ENCODE measurements at regions not wholly inside any gene's neighbourhood (a gene's known extent, or its start where the extent isn't known, plus 50 kb on each side); places are given as distances from the start of the nearest gene placed in this dataset.
"Not testable (repeated sequence)": the region's sequence is repeated elsewhere in the genome, so short reads cannot be mapped to it uniquely, and the experiment has no call there.

DNA sequence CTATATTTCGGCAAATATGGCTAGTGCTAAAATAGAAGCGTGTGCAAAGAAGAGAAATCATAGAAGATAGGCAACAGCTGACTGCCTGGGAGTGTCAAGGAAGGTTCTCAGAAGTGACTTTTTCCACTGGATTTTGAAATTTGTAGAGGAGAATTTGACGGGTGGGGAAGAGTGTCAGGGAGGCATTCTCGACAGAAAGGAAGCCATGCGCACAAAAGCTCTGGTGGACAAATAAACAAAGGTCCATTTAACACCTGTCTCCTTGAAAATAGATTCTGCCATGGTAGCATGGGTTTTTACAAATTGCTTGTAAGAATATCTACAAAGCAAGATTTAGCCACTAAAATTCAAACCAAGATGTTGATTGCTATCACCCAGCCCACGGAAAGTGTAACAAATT, 1081.5 kb downstream of the GALC start:
- no peak for DNase-seq (ENCODE audit: low read depth, low spot score)
- TF ChIP-seq, protein P1, sequence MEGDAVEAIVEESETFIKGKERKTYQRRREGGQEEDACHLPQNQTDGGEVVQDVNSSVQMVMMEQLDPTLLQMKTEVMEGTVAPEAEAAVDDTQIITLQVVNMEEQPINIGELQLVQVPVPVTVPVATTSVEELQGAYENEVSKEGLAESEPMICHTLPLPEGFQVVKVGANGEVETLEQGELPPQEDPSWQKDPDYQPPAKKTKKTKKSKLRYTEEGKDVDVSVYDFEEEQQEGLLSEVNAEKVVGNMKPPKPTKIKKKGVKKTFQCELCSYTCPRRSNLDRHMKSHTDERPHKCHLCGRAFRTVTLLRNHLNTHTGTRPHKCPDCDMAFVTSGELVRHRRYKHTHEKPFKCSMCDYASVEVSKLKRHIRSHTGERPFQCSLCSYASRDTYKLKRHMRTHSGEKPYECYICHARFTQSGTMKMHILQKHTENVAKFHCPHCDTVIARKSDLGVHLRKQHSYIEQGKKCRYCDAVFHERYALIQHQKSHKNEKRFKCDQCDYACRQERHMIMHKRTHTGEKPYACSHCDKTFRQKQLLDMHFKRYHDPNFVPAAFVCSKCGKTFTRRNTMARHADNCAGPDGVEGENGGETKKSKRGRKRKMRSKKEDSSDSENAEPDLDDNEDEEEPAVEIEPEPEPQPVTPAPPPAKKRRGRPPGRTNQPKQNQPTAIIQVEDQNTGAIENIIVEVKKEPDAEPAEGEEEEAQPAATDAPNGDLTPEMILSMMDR (IDR thresholded peaks at IDR 0.05; ENCODE audit: insufficient read depth, low read length, missing control alignments): no peak
- ChIA-PET POLR2A (no interaction called here), CTCF (no interaction called here)
- H3K4me3 ChIP-seq (ENCODE audit: low read depth, low read length): no peak overlapping the region

- POLR2A ChIA-PET; H3K4me3 ChIP-seq (ENCODE audit: low read depth, low read length); DNase-seq (ENCODE audit: low read depth, low spot score): not testable (repeated sequence)
- CTCF ChIA-PET: interaction anchor here (1.1 to 1.6 kb wide), 3 partner anchors 9 to 442 kb away, joined by 3 to 4 read pairs (median 4); no protein-coding TSS in a partner anchor
Measured at GRCh38 chr14:86905386-86905926, 1087.5 kb downstream of the GALC start.

GRCh38 chr14:86902176-86902950, 1090.6 kb downstream of the GALC start:
- ChIA-PET POLR2A (no interaction called here), CTCF (interaction anchor here (1.3 to 2.9 kb wide), 3 partner anchors 244 to 441 kb away, joined by 3 to 10 read pairs (median 8); no protein-coding TSS in a partner anchor)
- TF ChIP-seq, protein P1 (IDR thresholded peaks at IDR 0.05; ENCODE audit: insufficient read depth, low read length, missing control alignments): no peak
- no peak for DNase-seq (ENCODE audit: low read depth, low spot score)
- no peak overlapping the region for H3K4me3 ChIP-seq (ENCODE audit: low read depth, low read length)

DNA sequence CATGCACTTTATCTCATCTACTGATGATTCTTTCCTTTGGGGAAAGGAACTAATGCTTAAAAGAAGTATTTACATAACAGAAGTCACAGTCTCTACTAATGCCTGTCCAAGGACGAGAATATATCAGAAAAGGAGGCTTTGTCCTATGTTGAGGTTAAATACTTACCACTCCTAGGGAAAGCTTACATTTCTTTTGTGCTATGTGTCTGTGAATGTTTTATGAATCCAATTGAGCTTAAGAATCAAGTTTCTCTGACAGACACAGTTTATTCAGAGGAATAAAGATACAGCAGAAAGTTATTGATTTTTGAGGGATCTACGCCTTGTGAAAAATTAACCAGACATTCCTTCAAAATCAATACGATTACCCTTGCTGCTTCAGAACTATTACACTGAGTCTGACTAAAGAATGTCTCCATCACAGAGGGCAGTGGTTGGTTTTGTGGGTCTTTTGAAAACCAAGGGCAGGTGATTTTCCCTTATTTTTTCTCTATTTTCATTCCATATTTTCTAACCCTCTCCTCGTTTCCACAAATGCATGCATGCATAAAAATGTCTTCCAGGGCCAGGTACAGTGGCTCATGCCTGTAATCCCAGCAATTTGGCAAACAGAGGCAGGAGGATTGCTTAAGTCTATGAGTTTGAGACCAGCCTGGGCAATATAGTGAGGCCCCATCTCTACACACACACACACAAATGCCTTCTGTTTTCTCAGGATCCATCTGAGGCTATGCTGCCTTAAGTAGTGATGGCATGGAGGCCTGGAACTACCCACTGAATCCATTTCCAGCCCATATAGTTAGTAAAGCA, 1095.1 kb downstream of the GALC start:
- ChIA-PET CTCF (interaction anchor here (1.0 kb wide), 1 partner anchor 38 kb away, joined by 3 read pairs; no protein-coding TSS in a partner anchor), POLR2A (no interaction called here)
- H3K4me3 ChIP-seq (ENCODE audit: low read depth, low read length): no peak overlapping the region
- DNase-seq (ENCODE audit: low read depth, low spot score): no peak
- TF ChIP-seq, protein P1 (IDR thresholded peaks at IDR 0.05; ENCODE audit: insufficient read depth, low read length, missing control alignments): no peak

DNA sequence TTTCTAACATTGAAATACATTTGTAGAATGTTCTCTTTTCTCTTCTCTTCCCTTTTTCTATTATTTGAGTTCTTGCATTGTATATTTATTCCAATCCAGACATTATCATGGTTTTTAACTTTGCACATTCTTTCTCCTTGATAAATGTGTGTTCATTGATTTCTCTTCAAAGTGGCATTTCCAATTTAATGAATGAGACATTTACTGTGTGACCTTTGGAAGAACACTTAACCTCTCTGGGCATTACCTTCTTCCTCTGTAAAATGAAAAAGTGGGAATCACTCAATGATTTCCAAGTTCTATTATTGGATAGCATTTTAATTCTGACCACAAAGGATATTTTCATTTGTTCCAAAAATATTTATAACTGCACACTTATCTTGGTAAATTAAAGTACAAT, 1095.8 kb downstream of the GALC start:
- no peak overlapping the region for H3K4me3 ChIP-seq (ENCODE audit: low read depth, low read length)
- no peak for DNase-seq (ENCODE audit: low read depth, low spot score)
- POLR2A ChIA-PET: no interaction called here
- TF ChIP-seq, protein P1 (IDR thresholded peaks at IDR 0.05; ENCODE audit: insufficient read depth, low read length, missing control alignments): no peak
- CTCF ChIA-PET: interaction anchor here (0.9 kb wide), 1 partner anchor 11 kb away, joined by 3 read pairs; no protein-coding TSS in a partner anchor

DNA sequence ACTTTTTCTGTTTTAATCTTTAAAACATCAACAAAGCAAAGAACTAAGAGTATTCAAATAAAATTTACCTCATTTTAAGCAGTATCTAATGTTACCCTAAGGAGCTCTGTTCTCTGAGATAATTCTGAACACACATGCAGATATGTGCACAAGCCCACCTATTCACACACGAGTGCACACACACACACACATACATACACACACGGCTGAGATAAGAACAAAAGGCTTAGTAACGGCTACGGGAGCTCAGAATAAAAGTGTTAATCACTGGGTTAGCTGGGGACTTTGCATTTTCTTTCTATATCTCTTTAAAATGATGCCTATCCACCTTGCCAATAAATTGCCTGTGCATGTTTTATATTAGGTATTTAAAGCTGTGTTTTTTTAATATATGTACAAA, 1096.3 kb downstream of the GALC start:
- CTCF ChIA-PET: interaction anchor here (0.9 kb wide), 1 partner anchor 11 kb away, joined by 3 read pairs; no protein-coding TSS in a partner anchor
- DNase-seq (ENCODE audit: low read depth, low spot score): no peak
- POLR2A ChIA-PET: no interaction called here
- H3K4me3 ChIP-seq (ENCODE audit: low read depth, low read length): no peak overlapping the region
- TF ChIP-seq, protein P1 (IDR thresholded peaks at IDR 0.05; ENCODE audit: insufficient read depth, low read length, missing control alignments): no peak

Data from AG04449 (cell line).